H7 (cell line): ENCODE measurements at regions not wholly inside any gene's neighbourhood (a gene's known extent, or its start where the extent isn't known, plus 50 kb on each side); places are given as distances from the start of the nearest gene placed in this dataset.

Experiments
- DNase-seq: peaks from one replicate; pipeline ENCODE4 v3.0.0; 2012
- H3K27me3 ChIP-seq: 2 replicates; pipeline ENCODE4 v1.6.0; 2011; ENCODE audit warnings: mild to moderate bottlenecking, low read length; ENCODE audit not compliant: control insufficient read depth, insufficient read depth
- H3K36me3 ChIP-seq: replicated peaks from 2 replicates; pipeline ENCODE4 v1.5.1; 2011; ENCODE audit warnings: low read length; ENCODE audit not compliant: control insufficient read depth, insufficient read depth
- H3K4me3 ChIP-seq: 2 replicates; pipeline ENCODE4 v1.5.1; 2011; ENCODE audit warnings: low read depth, mild to moderate bottlenecking, control low read depth, low read length, moderate library complexity; ENCODE audit not compliant: insufficient read depth

DNA sequence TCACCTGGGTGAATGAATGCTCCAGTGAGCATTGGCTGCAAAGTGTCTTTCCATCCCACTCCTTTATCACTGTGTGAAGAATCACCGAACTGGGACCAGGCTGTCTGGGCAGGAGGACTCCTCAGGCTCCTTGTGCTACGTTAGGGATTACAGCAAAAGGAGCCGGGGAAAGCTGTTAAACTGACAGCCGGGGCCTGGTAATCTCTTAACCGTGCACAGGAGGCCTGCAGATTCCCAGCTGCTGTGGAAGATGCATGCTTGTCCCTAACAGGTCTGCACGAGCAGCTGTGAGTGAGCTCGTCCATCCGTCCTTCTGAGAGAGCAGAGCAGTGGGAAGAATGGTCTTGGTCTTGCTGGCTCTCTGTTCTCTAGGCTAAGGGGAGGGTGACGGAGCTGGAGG is 231.5 kb downstream of the AACS start:
- no peaks in the 10 kb centered on the region for H3K27me3 ChIP-seq
- no peaks in the 10 kb centered on the region for H3K36me3 ChIP-seq
- DNase-seq: no peak
- no peak overlapping the region for H3K4me3 ChIP-seq

DNA sequence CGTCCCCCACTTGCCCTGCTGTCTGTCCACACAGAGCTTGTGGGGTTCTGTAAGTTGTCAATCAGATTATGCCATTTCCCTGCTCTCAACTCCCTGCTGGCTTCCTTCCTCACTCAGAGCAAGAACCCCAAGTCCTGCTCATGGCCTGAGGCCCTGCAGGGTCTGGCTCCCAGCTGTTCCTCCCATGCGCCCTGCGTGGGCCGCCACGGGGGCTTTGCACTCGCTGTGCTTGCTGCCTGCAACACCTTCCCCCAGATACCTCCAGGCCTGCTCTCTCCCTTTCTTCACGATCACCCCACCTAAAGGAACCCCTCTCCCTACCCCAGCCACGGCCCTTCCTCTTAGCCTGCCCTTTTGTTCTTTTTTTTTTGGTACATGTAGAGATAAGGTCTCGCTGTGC is 234.6 kb downstream of the AACS start:
- H3K4me3 ChIP-seq: no peak overlapping the region

DNA sequence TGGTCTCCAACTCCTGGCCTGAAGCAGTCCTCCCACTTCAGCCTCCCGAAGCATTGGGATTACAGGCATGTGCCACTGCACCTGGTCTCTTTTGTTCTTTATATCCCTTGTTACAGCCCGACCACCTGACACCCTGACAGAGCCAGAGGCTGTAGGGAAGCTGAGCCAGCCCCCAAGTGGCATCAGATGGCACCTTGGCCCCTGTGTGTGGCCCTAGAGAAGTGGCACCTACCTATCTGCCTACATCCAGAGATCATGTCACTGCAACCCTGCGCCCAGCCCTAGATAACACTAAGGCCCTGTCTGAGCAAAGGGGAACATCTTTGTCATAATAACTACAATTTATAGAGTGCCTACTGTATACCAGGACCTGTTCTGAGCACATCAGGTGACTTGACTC is 235.0 kb downstream of the AACS start:
- no peaks in the 10 kb centered on the region for H3K36me3 ChIP-seq
- DNase-seq: no peak
- H3K4me3 ChIP-seq: no peak overlapping the region

More for the DNA sequence above, 234.6 kb downstream of the AACS start:
- no peaks in the 10 kb centered on the region for H3K36me3 ChIP-seq
- no peak for DNase-seq
- H3K27me3 ChIP-seq: no peaks in the 10 kb centered on the region

DNA sequence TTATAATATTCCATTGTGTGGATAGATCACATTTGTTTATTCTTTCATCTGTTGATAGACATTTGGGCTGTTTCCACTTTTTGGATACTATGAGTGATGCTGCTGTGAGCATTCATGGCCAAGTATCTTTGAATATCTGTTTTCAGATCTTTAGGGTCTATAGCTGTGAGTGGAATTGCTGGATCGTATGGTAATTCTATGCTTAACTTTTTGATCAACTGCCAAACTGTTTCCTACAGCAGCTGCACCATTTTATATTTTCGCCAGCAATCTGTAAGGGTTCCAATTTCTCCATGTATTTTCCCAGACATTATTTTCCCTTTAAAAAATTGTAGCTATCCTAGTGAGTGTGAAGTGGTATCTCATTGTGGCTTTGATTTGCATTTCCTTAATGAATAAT is 238.1 kb downstream of the AACS start:
- no peaks in the 10 kb centered on the region for H3K27me3 ChIP-seq
- DNase-seq: no peak
- no peaks in the 10 kb centered on the region for H3K36me3 ChIP-seq
- H3K4me3 ChIP-seq: no peak overlapping the region

More for the DNA sequence above, 235.0 kb downstream of the AACS start:
- no peaks in the 10 kb centered on the region for H3K27me3 ChIP-seq

DNA sequence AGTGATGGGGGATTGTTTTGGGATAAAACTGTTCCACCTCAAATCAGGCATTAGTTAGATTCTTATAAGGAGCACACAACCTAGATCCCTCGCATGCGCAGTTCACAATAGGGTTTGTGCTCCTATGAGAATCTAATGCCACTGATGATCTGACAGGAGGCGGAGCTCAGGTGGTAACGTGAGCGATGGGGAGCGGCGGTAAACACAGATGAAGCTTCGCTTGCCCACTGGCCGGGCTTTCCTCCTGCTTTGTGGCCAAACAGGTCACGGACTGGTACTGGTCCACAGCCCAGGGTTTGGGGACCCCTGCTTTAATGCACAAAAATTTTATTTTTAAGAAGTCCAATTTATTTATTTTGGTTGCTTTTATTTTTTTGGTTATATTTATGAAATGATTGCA is 238.8 kb downstream of the AACS start:
- Histone ChIP-seq H3K4me3 (no peak overlapping the region), H3K36me3 (no peaks in the 10 kb centered on the region), H3K27me3 (no peaks in the 10 kb centered on the region)
- DNase-seq: no peak

DNA sequence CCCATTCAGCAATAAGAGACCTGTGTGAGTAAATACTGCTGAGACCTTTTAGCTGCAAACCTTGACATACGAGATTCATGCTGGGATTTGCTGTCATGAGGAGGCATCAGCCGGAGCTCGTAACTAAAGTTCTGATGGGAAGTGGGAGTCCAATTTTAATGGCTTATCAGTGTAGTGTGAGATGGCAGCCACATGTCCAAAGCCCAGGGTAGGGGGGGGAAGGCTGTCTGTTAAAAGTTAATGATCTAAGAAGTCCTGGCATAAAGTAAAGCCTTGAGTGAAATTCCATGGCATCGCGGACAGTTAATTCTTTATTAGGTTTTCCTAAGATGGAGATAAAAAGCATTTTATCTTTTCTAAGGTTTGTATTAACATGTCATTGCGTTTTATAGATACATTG is 240.0 kb downstream of the AACS start:
- Histone ChIP-seq H3K27me3 (no peaks in the 10 kb centered on the region), H3K4me3 (no peak overlapping the region), H3K36me3 (no peaks in the 10 kb centered on the region)
- no peak for DNase-seq

DNA sequence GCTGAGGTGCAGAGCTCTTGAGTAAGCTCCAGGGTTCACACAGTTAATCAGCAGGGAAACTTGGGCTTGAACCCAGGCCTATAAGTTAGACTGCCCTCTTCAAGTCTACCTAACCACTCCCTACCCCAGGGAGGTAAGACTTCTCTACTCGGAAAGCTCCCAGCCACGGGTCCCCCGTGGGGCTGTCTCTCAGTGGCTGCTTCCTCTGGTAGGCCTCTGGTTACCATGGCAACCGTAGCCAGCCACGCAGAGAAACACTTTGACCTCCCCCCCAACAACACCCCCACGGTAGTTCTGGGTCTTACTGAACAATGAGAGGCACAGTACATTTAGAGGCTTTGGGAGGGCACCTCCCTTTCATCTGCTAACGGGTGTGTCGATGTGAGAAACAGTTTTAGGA is 245.2 kb downstream of the AACS start:
- H3K4me3 ChIP-seq: no peak overlapping the region
- DNase-seq: no peak
- H3K36me3 ChIP-seq: no peaks in the 10 kb centered on the region
- no peaks in the 10 kb centered on the region for H3K27me3 ChIP-seq

DNA sequence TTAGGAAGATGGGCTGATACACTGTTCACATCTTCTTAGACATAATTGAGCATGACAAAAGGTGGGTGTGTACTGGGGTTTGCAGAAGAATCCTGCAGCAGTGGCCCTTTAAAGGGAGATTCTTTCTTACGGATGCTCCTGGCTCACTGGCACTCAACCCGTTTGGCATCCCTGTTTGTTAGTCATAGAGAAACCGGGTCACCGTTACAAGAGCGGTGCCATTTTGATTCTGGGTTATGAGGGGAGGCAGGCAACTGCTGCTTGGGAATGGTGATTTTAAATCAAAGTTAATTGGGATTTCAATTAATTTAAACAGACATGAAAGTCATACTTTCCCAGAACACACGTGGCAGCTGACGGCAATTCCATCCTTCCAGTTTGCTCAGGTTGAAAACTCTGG is 245.8 kb downstream of the AACS start:
- H3K36me3 ChIP-seq: no peaks in the 10 kb centered on the region
- DNase-seq: no peak
- no peaks in the 10 kb centered on the region for H3K27me3 ChIP-seq
- no peak overlapping the region for H3K4me3 ChIP-seq

DNA sequence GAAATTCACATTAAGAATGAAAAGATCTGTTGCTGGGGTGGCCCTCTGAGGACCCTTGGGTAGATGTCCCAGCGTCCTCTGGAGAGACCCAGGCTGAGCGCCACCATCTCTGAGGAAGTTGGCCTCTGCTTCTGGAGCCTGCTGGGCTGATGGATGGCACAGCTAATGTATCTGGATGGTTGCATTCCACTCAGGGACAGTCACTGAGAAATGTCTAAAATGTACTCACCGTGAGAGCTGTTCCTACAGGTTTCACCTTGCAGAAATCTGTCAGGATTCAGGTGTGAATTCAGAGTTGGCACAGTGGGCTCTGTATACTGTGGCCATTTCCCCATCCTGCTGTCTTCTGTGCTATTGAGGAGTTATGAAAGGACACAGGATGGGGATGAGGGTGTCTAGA is 247.2 kb downstream of the AACS start:
- no peaks in the 10 kb centered on the region for H3K27me3 ChIP-seq
- no peaks in the 10 kb centered on the region for H3K36me3 ChIP-seq
- no peak overlapping the region for H3K4me3 ChIP-seq
- no peak for DNase-seq

DNA sequence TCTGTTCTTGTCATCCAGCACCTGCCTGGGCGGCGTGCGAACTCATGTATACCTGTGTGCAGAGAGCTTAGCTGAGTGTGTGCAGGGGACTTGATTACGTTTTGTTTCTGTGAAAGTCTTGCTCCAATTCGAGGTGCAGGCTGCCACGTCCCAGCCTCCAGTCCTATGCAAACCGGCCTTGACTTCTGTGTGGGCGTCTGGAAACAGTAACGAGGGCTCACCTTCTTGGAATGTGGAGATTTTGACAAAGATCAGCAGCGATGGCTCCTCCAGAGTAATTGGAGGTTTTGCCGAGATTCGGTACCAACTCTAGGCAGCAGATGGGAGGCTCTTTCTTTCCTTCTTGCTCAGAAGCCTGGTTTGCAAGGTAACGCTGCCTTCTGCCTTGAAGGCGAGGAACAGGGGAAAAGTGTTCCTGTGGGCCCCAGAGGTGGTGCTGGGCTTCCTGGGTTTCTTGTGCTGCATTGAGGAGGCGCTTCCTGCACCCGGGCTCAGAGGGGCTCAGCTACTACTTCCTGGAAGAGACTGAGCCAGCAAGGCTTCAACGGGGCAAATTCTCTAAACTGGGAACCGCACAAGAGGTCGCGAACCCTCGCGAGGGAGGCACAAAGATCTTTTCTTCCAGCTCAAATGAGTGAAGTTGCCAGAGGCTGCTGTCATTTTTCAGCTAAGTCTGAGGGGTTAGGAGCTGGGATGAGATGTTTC is 249.0 kb downstream of the AACS start:
- no peaks in the 10 kb centered on the region for H3K36me3 ChIP-seq
- peak; percentile 34 for DNase-seq
- no peaks in the 10 kb centered on the region for H3K27me3 ChIP-seq
- H3K4me3 ChIP-seq: no peak overlapping the region; the same call in 1 of the 2 replicates

DNA sequence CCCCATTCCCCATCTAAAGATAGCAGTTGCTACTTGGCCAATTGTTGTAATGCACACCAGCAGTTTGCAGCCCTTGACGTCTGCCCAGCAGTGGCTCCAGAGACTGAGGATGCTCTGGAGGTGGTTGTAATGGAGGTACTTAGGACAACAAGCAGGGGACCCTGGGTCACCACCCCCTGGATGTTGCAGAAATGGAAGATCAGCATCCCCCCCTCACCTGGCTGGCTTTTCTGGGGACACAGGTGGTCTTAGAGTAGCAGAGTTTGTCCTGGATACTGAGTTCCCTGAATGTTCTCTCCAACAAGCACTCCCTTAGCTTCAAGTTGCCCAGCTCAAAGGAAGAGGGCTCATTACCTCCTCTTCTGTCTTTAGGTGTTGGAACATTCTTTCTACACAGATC is 250.5 kb downstream of the AACS start:
- Histone ChIP-seq H3K4me3 (no peak overlapping the region), H3K36me3 (no peaks in the 10 kb centered on the region), H3K27me3 (no peaks in the 10 kb centered on the region)
- DNase-seq: no peak

DNA sequence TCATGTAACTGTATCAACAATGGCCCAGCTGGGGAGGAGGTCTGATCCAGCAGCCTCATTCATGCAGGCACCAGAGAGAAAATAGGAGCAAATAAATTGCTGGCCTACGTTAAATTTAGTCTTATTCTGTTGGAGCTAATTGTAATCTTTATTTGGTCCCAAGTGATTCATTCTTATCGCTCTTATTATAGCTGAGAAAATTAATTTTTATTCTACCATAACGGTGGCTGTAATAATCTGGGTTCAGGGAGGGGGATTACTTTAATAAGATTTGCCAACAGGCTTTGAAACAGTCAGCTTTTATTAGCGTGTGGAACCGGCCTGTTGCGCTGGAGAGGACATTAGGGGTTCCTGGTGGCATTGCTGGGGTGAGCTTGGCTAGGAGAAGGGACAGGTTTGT is 254.9 kb downstream of the AACS start:
- Histone ChIP-seq H3K36me3 (no peaks in the 10 kb centered on the region), H3K4me3 (no peak overlapping the region)
- DNase-seq: no peak

DNA sequence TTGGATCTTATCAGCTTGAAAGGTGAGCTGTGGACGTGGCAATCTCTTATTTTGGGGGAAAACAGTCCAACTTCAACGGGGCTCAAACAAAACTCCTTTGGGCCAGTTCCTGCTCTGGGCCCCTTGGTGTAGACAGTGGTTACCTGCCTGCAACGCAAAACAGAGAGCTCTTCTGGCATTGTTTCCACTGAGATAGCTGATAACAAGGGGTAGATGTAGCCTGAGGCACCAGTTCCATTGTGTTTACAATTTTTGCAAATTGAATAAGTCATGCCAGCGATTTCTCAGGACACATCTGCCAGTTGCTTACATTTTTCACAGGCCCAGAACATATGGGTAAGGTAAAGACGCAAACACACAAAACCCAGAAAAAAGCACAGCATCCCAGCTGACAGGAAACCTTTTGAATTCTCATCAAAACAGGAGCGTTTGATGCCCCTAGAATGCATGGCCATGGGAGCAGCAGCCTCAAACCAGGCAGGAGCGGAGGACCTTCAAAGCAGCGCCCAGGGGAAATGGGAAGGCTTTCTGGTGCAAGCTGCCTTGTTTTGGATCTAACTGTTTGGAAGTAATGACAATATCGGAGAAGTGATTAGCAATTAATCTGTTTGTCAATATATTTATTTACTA is 259.7 kb downstream of the AACS start:
- DNase-seq: no peak
- Histone ChIP-seq H3K36me3 (no peaks in the 10 kb centered on the region), H3K27me3 (no peaks in the 10 kb centered on the region), H3K4me3 (no peak overlapping the region)

More for the DNA sequence above, 254.9 kb downstream of the AACS start:
- no peaks in the 10 kb centered on the region for H3K27me3 ChIP-seq

DNA sequence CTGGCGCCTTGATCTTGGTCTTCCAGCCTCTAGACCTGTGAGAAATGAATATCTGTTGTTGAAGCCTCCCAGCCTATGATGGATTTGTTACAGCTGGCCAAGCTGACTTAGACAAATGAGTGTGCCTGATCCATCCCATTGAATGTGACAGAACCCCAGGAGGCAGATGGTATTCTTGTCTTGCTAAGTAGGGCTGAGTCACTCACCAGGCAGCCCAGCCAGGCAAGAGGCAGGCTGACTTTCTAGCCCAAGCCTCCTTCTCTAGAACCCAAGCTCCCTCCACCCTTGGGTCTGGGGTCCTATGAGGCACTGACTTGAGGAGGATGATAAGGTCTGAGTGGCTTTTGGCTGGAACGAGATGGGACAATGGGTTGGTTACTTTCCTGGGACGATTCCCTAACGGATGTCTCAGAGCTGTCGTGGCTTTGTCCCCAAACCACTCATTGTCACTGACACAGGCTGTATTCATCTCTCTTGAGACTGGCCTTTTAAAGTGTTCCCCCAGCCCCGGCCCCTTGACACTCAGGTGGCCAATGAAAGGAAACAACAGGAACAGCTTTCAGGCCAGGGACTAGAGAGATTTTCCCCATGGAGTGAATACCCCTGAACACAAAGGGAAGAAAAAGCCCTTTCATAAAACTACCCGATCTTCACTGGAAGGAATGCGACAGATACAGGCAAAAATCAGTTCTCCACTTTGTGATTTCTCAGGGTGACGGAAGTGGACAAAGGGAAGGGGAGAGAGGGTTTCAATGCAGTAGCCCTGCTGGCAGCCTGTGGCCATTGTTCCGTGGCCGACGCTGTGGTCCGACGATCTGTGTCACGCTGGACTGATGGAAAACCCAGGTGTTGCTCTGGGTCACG is 264.2 kb downstream of the AACS start:
- Histone ChIP-seq H3K27me3 (no peaks in the 10 kb centered on the region), H3K36me3 (no peaks in the 10 kb centered on the region), H3K4me3 (no peak overlapping the region)
- DNase-seq: peak; percentile 62
